GM12878 (cell line): ENCODE measurements at regions not wholly inside any gene's neighbourhood (a gene's known extent, or its start where the extent isn't known, plus 50 kb on each side); places are given as distances from the start of the nearest gene placed in this dataset.

Experiments used
- ATAC-seq: fragments of 200-7000 bp; cut with Tn5 transposase; 3 replicates; pipeline ENCODE4 v1.9.1; 2020; ENCODE audit warnings: mild to moderate bottlenecking, moderate library complexity
- BruUV-seq: library from RNA; stranded (reverse); fragments of 400-500 nt; replicated peaks from 2 replicates; lab custom pipeline; 2021; lab: Mats Ljungman, UMichigan
- CTCF ChIA-PET: fragments of 300-600 bp; sonication (Branson Sonifier 250); formaldehyde crosslinking; extraction: SDS; loops from one replicate; lab custom pipeline; 2021; ENCODE audit warnings: inconsistent platforms; lab: Yijun Ruan, JAX
- POLR2A ChIA-PET: fragments of 350-600 bp; formaldehyde crosslinking; extraction: SDS; loops from one replicate; lab custom pipeline; 2021; ENCODE audit warnings: inconsistent platforms; lab: Charles Lee
- RAD21 ChIA-PET: fragments of 300-600 bp; sonication (Branson Sonifier 250); formaldehyde crosslinking; loops from one replicate; lab custom pipeline; 2023; ENCODE audit warnings: antibody characterized with exemption; ENCODE audit not compliant: unreplicated experiment; lab: Charles Lee
- SMC1A ChIA-PET: fragments of 300-600 bp; sonication (Branson Sonifier 250); formaldehyde crosslinking; loops from one replicate; lab custom pipeline; 2023; ENCODE audit not compliant: unreplicated experiment, uncharacterized antibody; lab: Charles Lee
- DNase-seq: peaks from one replicate; pipeline ENCODE4 v3.0.0-alpha.2; 2011; ENCODE audit warnings: low read depth, low spot score
- FAIRE-seq: peaks from 3 replicates; lab custom pipeline; 2011; peaks lifted over from hg19 to GRCh38; lab: Jason Lieb, UNC
- H2AFZ ChIP-seq: 2 replicates; pipeline ENCODE4 v1.6.0; 2011; ENCODE audit warnings: low read depth, low read length, control low read depth; ENCODE audit not compliant: control insufficient read depth
- H3K27ac ChIP-seq: 2 replicates; pipeline ENCODE4 v1.5.1; 2011; ENCODE audit warnings: control low read depth; ENCODE audit not compliant: control insufficient read depth, insufficient read depth
- H3K27me3 ChIP-seq, 2 experiments: replicated peaks in 1 of 2; 2 replicates each; pipeline versions ENCODE4 v1.6.0 to v1.6.1; 2011; ENCODE audit warnings: low read length in 1 of 2; ENCODE audit not compliant: control insufficient read depth in 2 of 2, insufficient read depth in 2 of 2
- H3K36me3 ChIP-seq, 2 experiments: 2 replicates each; pipeline ENCODE4 v1.5.1; 2011; ENCODE audit warnings: low read length in 1 of 2; ENCODE audit not compliant: control insufficient read depth in 2 of 2, insufficient read depth in 2 of 2
- H3K4me1 ChIP-seq: 2 replicates; pipeline ENCODE4 v1.6.1; 2011; ENCODE audit warnings: mild to moderate bottlenecking, low read length, moderate library complexity, mixed read lengths; ENCODE audit not compliant: control insufficient read depth, insufficient read depth
- H3K4me2 ChIP-seq: 2 replicates; pipeline ENCODE4 v1.6.0; 2011; ENCODE audit warnings: control low read depth; ENCODE audit not compliant: control insufficient read depth, insufficient read depth
- H3K4me3 ChIP-seq: fragments of 200-600 bp; sonication (generic); 2 replicates; pipeline ENCODE4 v1.5.1; 2016
- H3K79me2 ChIP-seq: 2 replicates; pipeline ENCODE4 v1.6.0; 2011; ENCODE audit warnings: low read length; ENCODE audit not compliant: control insufficient read depth, insufficient read depth
- H3K9ac ChIP-seq: 2 replicates; pipeline ENCODE4 v1.8.0; 2011; ENCODE audit warnings: low read length, control low read depth, mixed read lengths; ENCODE audit not compliant: control insufficient read depth, insufficient read depth
- H3K9me3 ChIP-seq: replicated peaks from 3 replicates; pipeline ENCODE4 v1.5.1; 2011; ENCODE audit warnings: mild to moderate bottlenecking, low read length; ENCODE audit not compliant: control insufficient read depth, insufficient read depth
- H4K20me1 ChIP-seq: 2 replicates; pipeline ENCODE4 v1.6.0; 2011; ENCODE audit not compliant: control insufficient read depth, insufficient read depth
- ATF2 ChIP-seq: IDR thresholded peaks from 2 replicates; pipeline ENCODE4 v1.6.1; 2012; ENCODE audit warnings: low read length, inconsistent platforms
- CREM ChIP-seq: IDR thresholded peaks from 2 replicates; pipeline ENCODE4 v1.6.1; 2014; ENCODE audit warnings: antibody characterized with exemption, low read depth
- EED ChIP-seq: sonication (generic); IDR thresholded peaks from 2 replicates; pipeline ENCODE4 v1.6.1; 2016; ENCODE audit warnings: antibody characterized with exemption, low read depth
- EGR1 ChIP-seq, 2 experiments: IDR thresholded peaks; 1 replicate in 1 of 2; 2 replicates in 1 of 2; pipeline ENCODE4 v1.6.1; 2011 to 2012; ENCODE audit warnings: low read depth in 2 of 2, low read length in 2 of 2, borderline replicate concordance in 1 of 2, mild to moderate bottlenecking in 1 of 2, moderate library complexity in 1 of 2
- GATAD2B ChIP-seq: fragments of 450-650 bp; conservative IDR thresholded peaks from 2 replicates; pipeline ENCODE4 v1.6.1; 2017; ENCODE audit warnings: low read depth, mild to moderate bottlenecking, moderate library complexity
- IRF3 ChIP-seq: fragments of 450-650 bp; IDR thresholded peaks from 2 replicates; pipeline ENCODE4 v1.6.1; 2014; ENCODE audit warnings: mild to moderate bottlenecking
- MAX ChIP-seq: IDR thresholded peaks from 2 replicates; pipeline ENCODE4 v1.6.1; 2012; ENCODE audit warnings: low read depth, low read length, improper control_type of control experiment
- MEF2A ChIP-seq: IDR thresholded peaks from 2 replicates; pipeline ENCODE4 v1.6.1; 2011; ENCODE audit warnings: low read depth, mild to moderate bottlenecking, low read length, moderate library complexity; ENCODE audit not compliant: insufficient read depth
- MLLT1 ChIP-seq: fragments of 450-650 bp; IDR thresholded peaks from 2 replicates; pipeline ENCODE4 v1.6.1; 2016; ENCODE audit warnings: mild to moderate bottlenecking
- NR2C1 ChIP-seq: fragments of 450-650 bp; IDR thresholded peaks from 2 replicates; pipeline ENCODE4 v1.6.1; 2017; ENCODE audit warnings: antibody characterized with exemption, mild to moderate bottlenecking, moderate library complexity
- PML ChIP-seq: IDR thresholded peaks from 2 replicates; pipeline ENCODE4 v1.6.1; 2012; ENCODE audit warnings: low read length, inconsistent platforms
- RELA ChIP-seq: fragments of 450-650 bp; IDR thresholded peaks from 2 replicates; pipeline ENCODE4 v1.8.0; 2014; ENCODE audit warnings: borderline replicate concordance; ENCODE audit not compliant: partially characterized antibody
- RUNX3 ChIP-seq: IDR thresholded peaks from 2 replicates; pipeline ENCODE4 v1.6.1; 2012; ENCODE audit warnings: low read length, inconsistent platforms
- TARDBP ChIP-seq: IDR thresholded peaks from 2 replicates; pipeline ENCODE4 v1.6.1; 2016; ENCODE audit warnings: borderline replicate concordance
- USF1 ChIP-seq: IDR thresholded peaks from 2 replicates; pipeline ENCODE4 v1.6.1; 2011; ENCODE audit warnings: borderline replicate concordance, low read depth, mild to moderate bottlenecking, moderate library complexity, mixed read lengths, low read length; ENCODE audit not compliant: insufficient read depth; ENCODE audit errors: extremely low read length
- ZBTB40 ChIP-seq: fragments of 450-650 bp; IDR thresholded peaks from 2 replicates; pipeline ENCODE4 v1.6.1; 2016; ENCODE audit warnings: mild to moderate bottlenecking, moderate library complexity, borderline replicate concordance
- WGBS: methylation state at CpG from one replicate; pipeline ENCODE4 v1.1.6; 2016; ENCODE audit warnings: low lambda C conversion rate; ENCODE audit not compliant: insufficient replicate concordance, insufficient coverage; ENCODE audit errors: missing lambda C conversion rate; 5-methylcytosine and 5-hydroxymethylcytosine counted together
- in situ Hi-C: fragments of 300-500 bp; cut with MboI; formaldehyde crosslinking; loops from 9 replicates; pipeline ENCODE4 v1.14.3; 2018; ENCODE audit warnings: mixed read lengths
- intact Hi-C: fragments of 100-400 bp; cut with micrococcal nuclease; formaldehyde crosslinking; loops from one replicate; pipeline ENCODE4 v1.14.2; 2022; ENCODE audit not compliant: unreplicated experiment

GRCh38 chr3:39593341-39593740 lies 125.9 kb downstream of the MOBP start:
- intact Hi-C loops: no loop called here
- FAIRE-seq (no peak), ATAC-seq (no peak), DNase-seq (no peak)
- ChIA-PET SMC1A (no interaction called here), CTCF (no interaction called here), POLR2A (no interaction called here), RAD21 (no interaction called here)
- Histone ChIP-seq H3K79me2 (no peaks in the 10 kb centered on the region), H2AFZ (no peak overlapping the region), H3K27me3 (no peaks in the 10 kb centered on the region; a peak in 1 of 4 replicates), H3K4me2 (no peak overlapping the region), H3K9me3 (no peaks in the 10 kb centered on the region), H4K20me1 (no peaks in the 10 kb centered on the region), H3K27ac (no peak overlapping the region), H3K4me1 (no peaks in the 10 kb centered on the region), H3K4me3 (no peak overlapping the region), H3K9ac (no peak overlapping the region), H3K36me3 (no peaks in the 10 kb centered on the region)
- in situ Hi-C loops: no loop called here
- TF ChIP-seq MLLT1: no peak
- no peak for TF ChIP-seq MEF2A
- no peak for TF ChIP-seq MAX
- TF ChIP-seq USF1: no peak
- TF ChIP-seq IRF3: no peak
- TF ChIP-seq EED: no peak
- no peak for TF ChIP-seq PML
- no peak for TF ChIP-seq TARDBP
- no peak for TF ChIP-seq EGR1 (IDR thresholded peaks at IDR 0.05; ENCODE audit: borderline replicate concordance in 1 of 2, low read depth in 2 of 2, low read length in 2 of 2)
- TF ChIP-seq RUNX3: no peak
- TF ChIP-seq CREM: no peak
- TF ChIP-seq GATAD2B: no peak
- TF ChIP-seq ATF2: no peak
- TF ChIP-seq RELA: no peak
- TF ChIP-seq ZBTB40: no peak
- no peak for TF ChIP-seq NR2C1
- 28% methylated on average over 3 of the region's 3 CpGs for WGBS
- BruUV-seq: no TSS peak
